HG02571 (cell line): ENCODE measurements at regions not wholly inside any gene's neighbourhood (a gene's known extent, or its start where the extent isn't known, plus 50 kb on each side); places are given as distances from the start of the nearest gene placed in this dataset.
"Not testable (repeated sequence)": the region's sequence is repeated elsewhere in the genome, so short reads cannot be mapped to it uniquely, and the experiment has no call there.

Experiments
- ATAC-seq: cut with Tn5 transposase; IDR thresholded peaks from one replicate; pipeline ENCODE4 v1.9.1; 2021; ENCODE audit warnings: mild to moderate bottlenecking, moderate library complexity; ENCODE audit not compliant: unreplicated experiment

DNA sequence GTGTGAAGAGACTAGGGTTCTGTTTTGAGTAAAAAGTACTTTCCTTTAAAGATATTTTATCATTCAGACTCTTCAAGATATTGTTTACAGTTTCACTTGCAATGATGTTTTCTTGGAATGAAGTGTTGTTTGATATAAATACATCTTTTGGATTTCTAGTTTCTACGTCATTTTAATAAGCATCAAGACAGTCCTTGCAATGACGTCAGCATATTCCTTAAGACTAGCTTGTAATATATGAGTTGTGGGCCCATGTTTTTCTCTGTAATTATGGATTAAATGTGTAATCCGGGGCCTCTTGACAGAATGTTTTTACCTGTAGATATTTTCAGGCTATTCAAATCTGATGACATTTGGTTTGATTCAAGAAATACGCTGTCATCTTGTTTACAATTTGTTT, 66.1 kb downstream of the RBMX2 start:
- ATAC-seq, result no peak

GRCh38 chrX:130468395-130468923, 66.7 kb downstream of the RBMX2 start:
- ATAC-seq, result no peak

GRCh38 chrX:130482871-130483270, 81.1 kb downstream of the RBMX2 start:
- ATAC-seq, result no peak

DNA sequence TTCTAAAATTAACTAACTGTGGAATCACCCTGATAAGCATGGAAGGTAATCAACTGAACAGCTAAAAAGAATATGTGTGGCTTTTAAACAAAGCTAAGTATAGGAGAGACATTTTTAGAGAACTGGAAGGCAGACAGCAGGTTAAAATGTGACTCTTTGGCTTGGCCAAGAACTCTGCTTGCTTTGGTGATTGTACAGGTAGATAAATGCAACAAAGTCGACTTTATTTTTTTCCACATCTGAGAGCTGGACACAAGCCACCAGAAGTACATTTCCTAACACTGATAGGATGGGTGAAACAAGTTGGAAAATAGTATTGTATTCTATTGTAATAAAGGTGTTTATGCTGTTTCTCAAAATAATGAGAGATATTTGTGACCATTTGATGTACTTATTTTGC, 84.1 kb downstream of the RBMX2 start:
- ATAC-seq, result no peak

DNA sequence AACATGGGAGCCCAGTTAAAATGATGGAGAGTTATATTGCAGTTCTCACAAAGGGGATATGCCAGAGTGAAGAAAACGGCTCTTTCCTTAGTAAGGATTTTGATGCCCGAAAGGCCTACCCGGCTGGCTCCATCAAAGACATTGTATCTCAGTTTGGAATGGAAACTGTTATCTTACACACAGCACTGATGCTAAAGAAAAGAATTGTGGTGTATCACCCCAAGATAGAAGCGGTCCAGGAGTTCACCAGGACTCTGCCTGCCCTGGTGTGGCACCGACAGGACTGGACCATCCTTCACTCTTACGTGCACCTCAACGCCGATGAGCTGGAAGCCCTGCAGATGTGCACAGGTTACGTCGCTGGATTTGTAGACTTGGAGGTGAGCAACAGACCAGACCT, 93.7 kb downstream of the RBMX2 start:
- ATAC-seq, result not testable (repeated sequence)

- no peak for ATAC-seq
These were observed 95.7 kb downstream of the RBMX2 start for GRCh38 chrX:130497531-130497930.

DNA sequence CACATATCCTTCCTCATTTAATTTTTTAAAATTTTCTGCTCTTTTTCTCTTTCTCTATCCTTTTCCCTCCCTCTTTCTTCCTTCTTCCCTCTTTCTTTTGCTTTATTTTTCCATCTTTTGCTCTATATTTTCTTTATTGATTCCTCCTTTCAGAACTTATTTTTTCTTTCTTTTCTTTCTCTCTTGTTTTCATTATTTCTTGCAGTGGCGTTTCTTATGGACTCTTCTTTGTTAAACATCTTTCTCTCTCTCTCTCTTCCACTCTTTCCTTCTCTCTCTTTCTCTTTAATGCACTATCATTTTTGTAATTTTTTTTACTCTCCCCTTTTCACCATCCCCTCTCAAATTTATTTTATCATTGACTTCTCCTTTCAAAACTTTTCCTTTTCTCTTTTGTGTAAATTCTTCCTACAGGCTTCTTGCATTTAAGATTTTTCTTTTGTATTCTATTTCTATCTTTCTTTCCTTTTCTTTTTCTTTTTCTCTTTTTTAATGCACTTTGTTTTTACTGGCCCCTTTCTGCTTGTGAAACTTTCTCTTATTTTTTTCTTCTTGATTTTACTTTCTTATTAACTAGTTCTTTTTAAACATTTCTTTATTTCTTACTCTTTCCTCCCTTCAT, 97.0 kb downstream of the RBMX2 start:
- no peak for ATAC-seq

- ATAC-seq, result no peak
These were observed 100.3 kb downstream of the RBMX2 start for GRCh38 chrX:130502016-130502570.

DNA sequence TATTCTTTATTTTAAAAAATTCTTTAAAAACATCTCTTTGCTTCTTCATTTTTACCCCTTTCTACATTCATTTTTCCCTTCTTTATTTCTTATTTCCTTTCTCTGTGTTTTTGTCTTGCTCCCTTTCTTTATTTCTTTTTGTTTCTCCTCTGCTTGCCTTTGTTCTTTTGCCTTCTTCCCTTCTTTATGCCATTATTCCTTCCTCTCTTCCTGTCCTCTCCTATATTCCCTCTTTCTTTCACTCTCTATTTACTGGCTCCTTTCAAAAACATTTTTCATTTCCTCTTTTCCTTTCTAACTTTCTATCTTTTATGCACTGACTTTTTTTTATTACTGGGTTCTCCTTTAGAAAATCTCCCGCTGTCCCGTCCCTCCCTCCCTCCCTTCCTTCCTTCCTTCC, 102.2 kb downstream of the RBMX2 start:
- no peak for ATAC-seq

DNA sequence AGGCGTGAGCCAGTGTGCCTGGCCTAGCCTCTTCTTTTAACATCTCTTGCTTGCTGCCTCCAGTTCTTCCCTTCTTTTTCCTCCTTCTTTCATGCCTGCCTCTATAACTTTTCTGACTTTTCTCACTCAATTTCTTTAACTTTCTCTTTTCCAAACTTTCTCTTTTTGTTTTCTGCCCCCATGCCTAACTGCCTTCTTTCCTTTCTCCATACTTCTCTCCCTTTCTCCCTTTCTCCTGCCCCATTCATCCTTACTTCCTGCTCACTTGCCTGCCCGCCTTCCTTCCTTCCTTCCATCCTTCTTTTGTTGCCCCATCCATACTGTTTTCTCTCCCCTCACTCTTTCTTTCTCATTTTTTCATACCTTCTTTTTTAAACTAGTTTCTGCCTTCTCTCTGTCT, 105.2 kb downstream of the RBMX2 start:
- ATAC-seq, result no peak

GRCh38 chrX:130512534-130512933, 110.7 kb downstream of the RBMX2 start:
- ATAC-seq, result not testable (repeated sequence)

- ATAC-seq, result no peak
These were observed 114.3 kb downstream of the RBMX2 start for GRCh38 chrX:130516123-130516522.

GRCh38 chrX:130523460-130524394, 121.9 kb downstream of the RBMX2 start:
- no peak for ATAC-seq

- ATAC-seq, result no peak
These were observed 122.8 kb downstream of the RBMX2 start for GRCh38 chrX:130524476-130525194.

DNA sequence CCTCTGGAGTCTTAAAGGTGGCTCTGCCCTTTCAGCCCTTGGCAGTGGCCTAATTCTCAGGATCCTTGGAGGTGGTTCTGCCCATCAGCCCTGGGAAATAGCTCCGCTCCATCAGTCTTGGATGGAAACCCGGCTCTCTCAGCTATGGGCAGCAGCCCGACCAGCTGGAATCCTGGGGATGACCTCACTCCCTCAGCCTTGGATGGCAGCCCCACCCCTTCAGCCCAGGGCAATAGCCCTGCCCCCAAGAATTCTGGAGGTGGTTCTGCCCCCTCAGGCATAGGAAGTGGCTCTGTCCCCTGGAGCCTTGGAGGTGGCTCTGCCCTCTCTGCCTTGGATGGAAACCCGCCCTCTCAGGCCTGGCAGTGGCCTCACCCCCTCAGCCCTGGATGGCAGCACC, 127.7 kb downstream of the RBMX2 start:
- ATAC-seq, result no peak

DNA sequence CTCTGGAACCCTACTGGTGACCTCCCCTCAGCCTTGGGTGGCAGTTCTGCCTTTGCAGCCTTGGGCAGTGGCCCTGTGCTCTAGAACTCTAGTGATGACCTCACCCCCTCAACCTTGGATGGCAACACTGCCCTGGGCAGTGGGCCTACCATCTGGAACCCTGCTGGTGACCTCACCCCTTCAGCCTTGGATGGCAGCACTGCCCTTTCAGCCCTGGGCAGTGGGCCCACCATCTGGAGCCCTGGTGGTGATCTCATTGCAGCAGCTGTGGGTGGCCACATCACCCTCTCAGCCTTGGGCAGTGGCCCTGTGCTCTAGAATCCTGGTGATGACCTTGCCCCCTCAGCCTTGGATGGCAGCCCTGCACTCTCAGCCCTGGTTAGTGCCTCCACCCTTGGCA, 129.3 kb downstream of the RBMX2 start:
- ATAC-seq, result no peak

DNA sequence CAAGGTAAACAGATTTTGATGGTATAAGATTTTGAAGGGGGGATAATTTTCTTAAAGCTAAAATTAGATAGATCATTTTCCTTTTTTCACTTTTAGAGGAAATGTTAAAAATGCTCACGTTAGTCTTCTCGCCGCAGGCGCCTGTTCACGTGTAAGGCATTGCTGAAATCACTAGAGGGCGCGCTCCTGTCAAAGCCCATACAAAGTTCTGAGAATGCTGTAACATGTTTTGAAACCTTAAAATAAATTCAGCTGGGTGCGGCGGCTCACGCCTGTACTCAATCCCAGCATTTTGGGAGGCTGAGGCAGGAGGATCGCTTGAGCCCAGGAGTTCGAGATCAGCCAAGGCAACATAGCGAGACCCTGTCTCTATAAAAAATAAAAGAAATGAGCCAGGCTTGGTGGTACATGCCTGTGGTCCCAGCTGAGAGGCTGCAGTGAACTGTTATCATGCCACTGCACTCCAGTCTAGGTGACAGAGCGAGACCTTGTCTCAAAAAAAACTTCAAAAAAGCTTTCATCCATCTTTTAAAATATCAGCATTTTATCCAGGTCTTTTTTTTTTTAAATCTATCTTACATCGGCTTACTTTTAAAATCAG, 138.0 kb downstream of the RBMX2 start:
- no peak for ATAC-seq

DNA sequence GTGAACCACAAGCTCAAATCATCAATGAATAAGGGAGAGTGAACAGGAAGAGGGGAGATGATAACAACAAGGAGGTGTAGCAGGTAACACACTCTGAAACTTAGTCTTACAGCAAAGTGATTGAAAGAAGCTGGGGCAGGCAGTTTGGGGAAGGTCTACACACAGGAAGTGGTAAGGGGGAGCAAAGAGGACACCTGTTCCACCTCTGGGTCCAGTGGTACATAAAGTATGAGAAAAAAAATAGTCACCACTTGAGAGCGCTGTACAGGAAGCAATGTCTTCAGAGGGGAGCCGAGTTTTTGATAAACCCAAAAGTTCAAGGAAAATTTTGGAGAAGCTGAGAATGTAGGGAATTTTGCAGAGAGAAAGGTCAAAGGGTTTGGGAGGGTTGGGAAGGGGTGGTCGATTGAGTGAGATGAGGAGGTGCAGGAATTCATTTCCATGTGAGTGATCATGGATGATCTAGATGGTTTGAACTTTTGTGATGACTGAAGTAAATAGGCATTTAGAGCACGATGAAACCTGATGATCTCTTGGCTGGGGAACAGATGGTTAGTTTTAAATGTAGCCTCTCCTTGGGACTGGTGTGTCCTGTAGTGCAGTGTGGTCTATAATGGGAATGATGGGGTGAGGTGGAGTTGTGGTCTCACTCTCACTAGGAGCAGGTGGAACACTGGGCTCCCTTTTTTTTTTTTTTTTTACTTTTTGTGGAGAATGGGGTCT, 142.0 kb downstream of the RBMX2 start:
- no peak for ATAC-seq

- no peak for ATAC-seq
These were observed 144.0 kb downstream of the RBMX2 start for GRCh38 chrX:130545796-130546195.

DNA sequence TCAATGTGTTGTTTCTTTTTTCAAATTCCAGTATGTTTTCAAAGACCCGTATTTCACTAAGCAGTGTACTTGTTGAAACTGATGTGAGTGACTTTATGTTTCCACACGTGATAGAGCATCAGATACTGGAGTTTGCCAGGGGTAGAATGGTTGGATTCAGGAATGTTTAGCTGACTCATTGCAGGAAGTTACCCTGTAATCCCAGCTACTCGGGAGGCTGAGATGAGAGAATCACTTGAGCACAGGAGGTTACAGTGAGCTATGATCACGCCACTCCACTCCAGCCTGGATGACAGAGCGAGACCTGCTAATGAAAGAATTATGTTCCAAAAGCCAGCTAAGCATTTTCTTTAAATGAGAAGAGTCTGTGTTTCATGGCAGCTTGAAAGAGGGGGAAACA, 147.6 kb downstream of the RBMX2 start:
- ATAC-seq, result not testable (repeated sequence)
